A549 (cell line): ENCODE measurements at regions not wholly inside any gene's neighbourhood (a gene's known extent, or its start where the extent isn't known, plus 50 kb on each side); places are given as distances from the start of the nearest gene placed in this dataset.

Experiments used
- ATAC-seq, 2 experiments: fragments of 200-7000 bp in 1 of 2; fragments of >200 bp in 1 of 2; cut with Nextera tagmentation in 1 of 2; cut with Tn5 transposase in 1 of 2; 3 replicates each; pipeline versions ENCODE4 v1.8.0 to v1.9.1; 2018 to 2020; ENCODE audit warnings: mild to moderate bottlenecking in 1 of 2, moderate library complexity in 1 of 2
- CTCF ChIA-PET: fragments of 300-600 bp; sonication (Branson Sonifier 250); formaldehyde crosslinking; extraction: SDS; loops from one replicate; lab custom pipeline; 2021; ENCODE audit warnings: antibody characterized with exemption, inconsistent platforms; lab: Yijun Ruan, JAX
- POLR2A ChIA-PET: fragments of 350-600 bp; formaldehyde crosslinking; extraction: SDS; loops from one replicate; lab custom pipeline; 2021; ENCODE audit warnings: antibody characterized with exemption, inconsistent platforms; lab: Yijun Ruan, JAX
- DNase-seq, 2 experiments: peaks; one replicate each; pipeline versions ENCODE4 v3.0.0 to v3.0.0-alpha.2; 2011 to 2016; ENCODE audit warnings: low read depth in 1 of 2, low spot score in 1 of 2
- FAIRE-seq: peaks from 2 replicates; lab custom pipeline; 2011; peaks lifted over from hg19 to GRCh38; lab: Jason Lieb, UNC
- H3K27ac ChIP-seq, 2 experiments: fragments of >200 bp; sonication (Bioruptor Twin); formaldehyde crosslinking; 3 replicates each; pipeline ENCODE4 v1.5.1; 2016 to 2017
- H3K4me1 ChIP-seq: fragments of >200 bp; sonication (Bioruptor Twin); formaldehyde crosslinking; 3 replicates; pipeline ENCODE4 v1.6.1; 2016
- H3K4me2 ChIP-seq: fragments of >200 bp; sonication (Bioruptor Twin); formaldehyde crosslinking; 3 replicates; pipeline ENCODE4 v1.6.1; 2016
- H3K4me3 ChIP-seq: fragments of >200 bp; sonication (Bioruptor Twin); formaldehyde crosslinking; 3 replicates; pipeline ENCODE4 v1.5.1; 2016
- H3K9me3 ChIP-seq: fragments of >200 bp; sonication (Bioruptor Twin); formaldehyde crosslinking; 3 replicates; pipeline ENCODE4 v1.6.1; 2016
- CBX2 ChIP-seq: fragments of 200-600 bp; sonication (generic); IDR thresholded peaks from 2 replicates; pipeline ENCODE4 v1.6.1; 2016; ENCODE audit warnings: low read depth, mild to moderate bottlenecking, borderline replicate concordance
- CBX8 ChIP-seq: fragments of 200-600 bp; sonication (generic); IDR thresholded peaks from 2 replicates; pipeline ENCODE4 v1.6.1; 2016
- CEBPB ChIP-seq, 2 experiments: fragments of >200 bp in 1 of 2; sonication (Bioruptor Twin) in 1 of 2; formaldehyde crosslinking in 1 of 2; IDR thresholded peaks; 2 replicates each; pipeline ENCODE4 v1.6.1; 2012 to 2016
- CHD4 ChIP-seq: fragments of 200-600 bp; sonication (generic); IDR thresholded peaks from 2 replicates; pipeline ENCODE4 v1.6.1; 2016; ENCODE audit warnings: antibody characterized with exemption, mild to moderate bottlenecking, borderline replicate concordance
- E2F6 ChIP-seq: IDR thresholded peaks from 2 replicates; pipeline ENCODE4 v1.6.1; 2012; ENCODE audit warnings: low read depth, borderline replicate concordance
- EHMT2 ChIP-seq: fragments of 200-600 bp; sonication (generic); IDR thresholded peaks from 2 replicates; pipeline ENCODE4 v1.6.1; 2016; ENCODE audit warnings: antibody characterized with exemption, low read depth, mild to moderate bottlenecking, moderate library complexity
- ELK1 ChIP-seq: fragments of 150-350 bp; IDR thresholded peaks from 2 replicates; pipeline ENCODE4 v1.6.1; 2014; ENCODE audit warnings: low read depth, mild to moderate bottlenecking, low read length
- ESRRA ChIP-seq: fragments of 150-350 bp; IDR thresholded peaks from 2 replicates; pipeline ENCODE4 v1.6.1; 2014; ENCODE audit warnings: mild to moderate bottlenecking, low read length, borderline replicate concordance
- GATA3 ChIP-seq: IDR thresholded peaks from 2 replicates; pipeline ENCODE4 v1.6.1; 2012; ENCODE audit warnings: borderline replicate concordance
- HDAC2 ChIP-seq: fragments of 200-600 bp; sonication (generic); IDR thresholded peaks from 2 replicates; pipeline ENCODE4 v1.6.1; 2016
- HES2 ChIP-seq: fragments of >200 bp; sonication (Bioruptor Twin); formaldehyde crosslinking; IDR thresholded peaks from 2 replicates; pipeline ENCODE4 v1.6.1; 2016
- HEYL ChIP-seq: fragments of 250-450 bp; sonication (Bioruptor Pico); IDR thresholded peaks from 2 replicates; pipeline ENCODE4 v1.8.0; 2021; ENCODE audit warnings: mild to moderate bottlenecking, moderate library complexity
- HOXA7 ChIP-seq: fragments of 250-450 bp; sonication (Bioruptor Pico); IDR thresholded peaks from 2 replicates; pipeline ENCODE4 v1.5.0; 2020; ENCODE audit warnings: mild to moderate bottlenecking, moderate library complexity
- HOXB13 ChIP-seq: fragments of 250-450 bp; sonication (Bioruptor Pico); IDR thresholded peaks from 2 replicates; pipeline ENCODE4 v1.5.0; 2020; ENCODE audit warnings: low read depth, mild to moderate bottlenecking, moderate library complexity
- JUN ChIP-seq, 2 experiments: fragments of >200 bp; sonication (Bioruptor Twin); formaldehyde crosslinking; IDR thresholded peaks; 2 replicates in 1 of 2; 3 replicates in 1 of 2; pipeline ENCODE4 v1.6.1; 2016 to 2017
- NPAS2 ChIP-seq: fragments of 250-450 bp; sonication (Bioruptor Pico); IDR thresholded peaks from 2 replicates; pipeline ENCODE4 v1.8.0; 2022; ENCODE audit warnings: mild to moderate bottlenecking, moderate library complexity, borderline replicate concordance
- PHF8 ChIP-seq: fragments of 200-600 bp; sonication (generic); IDR thresholded peaks from 2 replicates; pipeline ENCODE4 v1.6.1; 2016; ENCODE audit warnings: low read depth, mild to moderate bottlenecking, antibody characterized with exemption, moderate library complexity, borderline replicate concordance
- POLR2AphosphoS2 ChIP-seq: conservative IDR thresholded peaks from 2 replicates; pipeline ENCODE4 v1.6.1; 2012; ENCODE audit warnings: low read length, improper control_type of control experiment, inconsistent platforms
- RAD21 ChIP-seq, 2 experiments: fragments of >200 bp in 1 of 2; sonication (Bioruptor Twin) in 1 of 2; formaldehyde crosslinking in 1 of 2; IDR thresholded peaks in 1 of 2; conservative IDR thresholded peaks in 1 of 2; 2 replicates in 1 of 2; 3 replicates in 1 of 2; pipeline ENCODE4 v1.6.1; 2012 to 2018; ENCODE audit warnings: inconsistent platforms in 1 of 2
- RFX5 ChIP-seq: fragments of 450-650 bp; IDR thresholded peaks from 2 replicates; pipeline ENCODE4 v1.7.1; 2014; ENCODE audit warnings: antibody characterized with exemption, mild to moderate bottlenecking, moderate library complexity
- RNF2 ChIP-seq: fragments of 200-600 bp; sonication (generic); IDR thresholded peaks from 2 replicates; pipeline ENCODE4 v1.6.1; 2016; ENCODE audit warnings: low read depth, mild to moderate bottlenecking, antibody characterized with exemption, moderate library complexity, borderline replicate concordance
- SMC3 ChIP-seq: fragments of >200 bp; sonication (Bioruptor Twin); formaldehyde crosslinking; IDR thresholded peaks from 3 replicates; pipeline ENCODE4 v1.6.1; 2018; ENCODE audit warnings: inconsistent platforms
- WGBS: methylation state at CpG from one replicate; pipeline ENCODE4 v1.1.6; 2017; ENCODE audit errors: missing lambda C conversion rate; 5-methylcytosine and 5-hydroxymethylcytosine counted together

- H3K4me3 ChIP-seq: no peak overlapping the region
- ChIA-PET CTCF (no interaction called here), POLR2A (no interaction called here)
- DNase-seq: no peak
- H3K4me1 ChIP-seq: no peaks in the 10 kb centered on the region
- H3K27ac ChIP-seq: no peak overlapping the region
- H3K9me3 ChIP-seq: no peaks in the 10 kb centered on the region
- H3K4me2 ChIP-seq: no peak overlapping the region
- ATAC-seq: no peak
- FAIRE-seq: no peak
- no peak for TF ChIP-seq PHF8
- no peak for TF ChIP-seq HEYL (CRISPR knock-in tag)
- no peak for TF ChIP-seq GATA3
- TF ChIP-seq CBX8: no peak
- TF ChIP-seq POLR2AphosphoS2: no peak
- no peak for TF ChIP-seq HES2
Measured at GRCh38 chr1:199208847-199209246, 570.0 kb downstream of the PTPRC start.

- WGBS: 63% methylated on average over 1 of the region's 2 CpGs
- ATAC-seq: no peak
- Histone ChIP-seq H3K9me3 (no peaks in the 10 kb centered on the region), H3K4me2 (no peak overlapping the region), H3K27ac (no peak overlapping the region), H3K4me1 (no peaks in the 10 kb centered on the region), H3K4me3 (no peak overlapping the region)
- no peak for FAIRE-seq
- no peak for DNase-seq
- CTCF ChIA-PET: no interaction called here
- POLR2A ChIA-PET: no interaction called here
- TF ChIP-seq EHMT2: no peak
Measured at GRCh38 chr1:199218065-199218464, 579.2 kb downstream of the PTPRC start.

DNA sequence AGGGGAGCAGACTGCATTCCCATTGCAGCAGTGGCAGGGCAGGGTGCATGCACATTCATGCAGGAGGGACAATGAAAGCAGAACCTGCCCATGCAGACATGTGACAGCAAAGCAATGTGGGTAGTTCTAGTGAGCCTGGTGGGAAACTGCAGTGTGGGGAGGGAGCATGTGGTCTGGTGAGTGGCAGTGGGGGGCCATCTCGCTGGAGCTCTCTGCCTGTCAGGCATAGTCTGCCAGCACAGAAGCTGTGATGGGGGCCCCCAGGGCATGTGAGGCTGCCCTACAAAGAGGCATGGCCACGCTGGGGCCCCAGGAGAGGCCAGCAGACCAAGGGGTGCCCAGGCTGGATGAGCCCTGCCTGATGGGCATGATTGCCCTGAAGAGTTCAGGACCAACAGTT lies 579.7 kb downstream of the PTPRC start:
- no peaks in the 10 kb centered on the region for H3K4me1 ChIP-seq
- CTCF ChIA-PET: no interaction called here
- FAIRE-seq: no peak
- H3K9me3 ChIP-seq: no peaks in the 10 kb centered on the region
- TF ChIP-seq ESRRA (no peak), JUN (IDR thresholded peaks at IDR 0.05) (no peak), RAD21 (conservative IDR thresholded peaks at IDR 0.05 in 1 of 2, IDR thresholded peaks at IDR 0.05 in 1 of 2) (no peak), RFX5 (no peak), RNF2 (no peak), HOXA7 (CRISPR knock-in tag) (no peak), CHD4 (no peak), CBX8 (no peak), SMC3 (no peak), HOXB13 (CRISPR knock-in tag) (no peak), E2F6 (no peak), ELK1 (no peak), CEBPB (IDR thresholded peaks at IDR 0.05) (no peak), CBX2 (no peak), NPAS2 (CRISPR knock-in tag) (no peak), POLR2AphosphoS2 (no peak), HDAC2 (no peak)
- WGBS: 0% methylated on average over 2 of the region's 2 CpGs
- H3K4me2 ChIP-seq: no peak overlapping the region
- POLR2A ChIA-PET: no interaction called here
- ATAC-seq: no peak
- no peak overlapping the region for H3K27ac ChIP-seq
- DNase-seq: no peak
- no peak overlapping the region for H3K4me3 ChIP-seq
